Stimulated activated CD8-positive, alpha-beta memory T cell treated with anti-CD3 and anti-CD28 coated beads, Interleukin-12 subunit alpha, Interleukin-12 subunit beta, amount 100 ng/mL, for 24 hours (primary cell): ENCODE measurements at regions not wholly inside any gene's neighbourhood (a gene's known extent, or its start where the extent isn't known, plus 50 kb on each side); places are given as distances from the start of the nearest gene placed in this dataset.

Experiments used
- DNase-seq: peaks from one replicate; pipeline ENCODE4 v3.0.0-alpha.2; 2020; ENCODE audit errors: extremely low read depth

DNA sequence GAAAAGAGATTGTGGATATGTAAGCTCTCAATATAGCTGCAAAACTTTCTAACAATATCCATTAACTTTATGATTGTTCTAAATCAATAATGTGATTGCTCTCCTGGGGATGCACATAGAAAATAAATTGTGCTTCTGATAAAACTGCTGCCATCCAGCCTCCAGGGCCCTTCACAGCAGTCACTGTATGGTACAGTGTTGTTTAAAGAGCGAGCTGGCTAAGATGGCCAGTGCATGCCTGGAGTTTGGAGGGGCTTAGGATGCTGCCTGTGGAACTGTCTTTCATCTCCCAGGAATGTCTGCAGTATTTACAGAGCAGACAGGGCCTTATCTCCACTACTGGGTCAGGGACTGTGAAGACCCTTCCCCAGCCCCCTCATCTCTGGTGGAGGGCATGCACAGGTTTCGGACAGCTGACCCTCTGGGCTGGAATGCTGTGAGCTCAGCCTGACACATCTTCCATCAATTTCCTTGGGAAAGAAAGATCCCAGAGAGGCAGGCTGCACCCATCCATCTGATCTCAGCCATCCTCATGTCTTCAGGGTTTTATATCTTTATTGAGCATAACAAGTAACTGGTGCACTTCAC lies 137.0 kb downstream of the PLPP3 start:
- DNase-seq, result no peak

DNA sequence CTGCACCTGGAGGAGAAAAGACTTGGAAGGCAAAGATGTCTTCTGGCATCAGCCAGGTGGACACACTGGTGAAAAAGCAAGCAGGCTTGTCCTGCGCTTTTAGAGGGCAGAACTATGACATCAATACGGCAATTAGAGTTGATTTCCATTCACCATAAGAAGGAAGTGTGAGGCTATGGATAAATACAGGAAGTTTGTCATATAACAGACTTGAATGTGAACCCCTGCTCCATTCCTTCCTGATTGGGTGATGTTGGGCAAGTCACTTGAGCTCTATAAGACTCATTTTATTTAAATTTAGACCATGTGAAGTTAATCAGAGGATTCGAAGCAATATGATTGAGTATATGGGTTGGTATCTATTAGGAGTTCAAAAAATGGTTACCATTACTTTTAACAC lies 137.8 kb downstream of the PLPP3 start:
- no peak for DNase-seq

DNA sequence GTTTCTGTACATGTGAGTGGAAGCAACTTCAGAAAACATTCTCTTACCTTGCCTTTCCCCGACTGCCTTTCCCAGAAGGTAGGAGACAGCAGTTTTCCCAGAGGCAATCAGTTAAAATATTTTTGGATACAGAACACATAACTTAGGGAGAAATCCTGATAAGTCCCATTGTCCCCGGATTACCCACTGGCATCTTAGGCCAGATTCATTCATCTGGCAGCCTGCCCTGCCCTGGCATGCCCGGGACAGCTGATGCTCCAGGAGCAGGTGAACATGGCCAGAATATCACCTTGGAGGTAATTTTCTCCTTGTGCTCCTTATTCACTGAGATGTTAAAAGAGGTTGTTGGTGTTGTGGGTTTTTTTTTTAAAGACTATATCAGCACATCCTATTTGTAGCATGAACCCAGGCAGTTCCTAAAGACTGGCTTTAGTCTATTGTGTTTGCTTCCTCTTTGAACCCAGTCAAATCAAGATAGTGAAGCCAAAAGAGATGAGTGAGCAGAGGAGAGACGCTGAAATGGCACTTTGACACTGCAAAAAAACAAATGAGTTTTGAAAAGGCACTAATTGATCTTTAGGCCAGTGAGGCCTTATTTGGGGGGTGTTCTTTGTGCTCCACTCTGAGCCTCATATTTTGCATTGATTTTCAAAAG lies 139.6 kb downstream of the PLPP3 start:
- DNase-seq, result no peak

DNA sequence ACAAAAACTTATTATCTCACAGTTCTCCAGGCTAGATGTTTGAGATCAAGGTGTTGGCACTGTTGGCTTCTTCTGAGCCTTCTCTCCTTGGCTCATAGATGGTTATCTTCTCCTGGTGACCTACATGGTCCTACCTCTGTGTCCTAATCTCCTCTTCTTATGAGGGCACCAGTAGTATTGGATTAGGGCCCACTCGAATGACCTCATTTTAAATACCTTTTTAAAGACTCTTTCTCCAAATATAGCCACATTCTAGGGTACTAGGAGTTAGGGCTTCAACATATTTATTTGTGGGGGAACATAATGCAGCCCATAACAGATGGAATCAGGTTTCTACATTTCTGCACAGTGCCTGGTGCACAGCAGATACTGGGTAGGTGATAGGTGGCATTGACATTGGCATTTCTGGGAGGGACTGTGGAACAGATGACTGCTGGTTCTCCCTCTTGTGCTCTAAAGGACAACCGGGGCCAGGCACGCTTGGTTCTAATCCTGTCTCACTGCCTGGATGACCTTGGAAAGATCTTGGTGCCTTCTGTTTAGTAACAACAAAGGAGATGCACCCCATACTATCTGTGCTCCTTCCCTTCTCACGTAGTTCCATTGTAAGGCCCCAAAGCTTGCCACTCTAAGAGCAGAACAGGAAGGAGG lies 140.3 kb downstream of the PLPP3 start:
- no peak for DNase-seq

DNA sequence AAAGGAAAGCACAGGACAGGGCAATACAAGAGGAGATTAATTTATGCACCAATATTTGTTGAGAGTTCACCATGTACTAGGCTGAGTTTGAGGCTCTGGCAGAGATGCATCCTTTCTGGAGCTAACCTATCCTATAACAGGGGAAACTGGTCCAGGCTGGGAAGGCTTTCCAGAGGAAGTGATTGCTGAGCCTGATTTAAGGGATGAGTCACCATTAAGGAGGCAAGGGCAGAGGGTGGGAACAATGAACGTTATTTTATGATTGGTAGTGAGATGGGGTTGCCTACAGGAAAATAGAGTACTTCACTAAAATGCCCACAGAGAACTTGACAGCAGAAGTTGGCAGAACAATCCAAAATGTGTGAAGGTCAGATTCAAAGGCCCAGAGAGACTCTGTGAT lies 141.4 kb downstream of the PLPP3 start:
- DNase-seq, result no peak

DNA sequence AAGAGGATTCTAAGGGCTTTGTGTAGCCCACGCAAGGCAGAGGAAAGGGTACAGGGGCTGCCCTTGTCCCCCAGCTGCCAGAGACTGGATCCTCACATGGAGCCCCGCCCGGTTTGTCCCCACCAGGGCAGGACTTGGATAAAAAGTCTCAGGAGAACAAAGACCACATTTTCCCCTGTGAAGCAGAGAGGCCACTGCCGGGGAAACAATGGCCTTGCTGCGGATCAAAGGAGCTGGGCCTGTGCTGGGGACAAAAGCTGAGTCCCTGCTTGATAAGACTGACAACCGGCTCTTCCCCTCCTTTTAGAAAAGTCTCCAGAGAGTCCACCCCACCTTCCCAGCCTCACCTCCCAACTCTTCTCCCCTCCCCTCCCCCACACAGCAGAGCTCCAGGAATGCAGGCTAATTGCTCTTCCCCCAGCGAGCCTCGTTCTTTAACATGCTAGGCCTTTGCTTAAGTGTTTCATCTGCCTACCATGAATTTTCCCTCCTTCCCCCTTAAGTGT lies 142.4 kb downstream of the PLPP3 start:
- DNase-seq, result no peak

DNA sequence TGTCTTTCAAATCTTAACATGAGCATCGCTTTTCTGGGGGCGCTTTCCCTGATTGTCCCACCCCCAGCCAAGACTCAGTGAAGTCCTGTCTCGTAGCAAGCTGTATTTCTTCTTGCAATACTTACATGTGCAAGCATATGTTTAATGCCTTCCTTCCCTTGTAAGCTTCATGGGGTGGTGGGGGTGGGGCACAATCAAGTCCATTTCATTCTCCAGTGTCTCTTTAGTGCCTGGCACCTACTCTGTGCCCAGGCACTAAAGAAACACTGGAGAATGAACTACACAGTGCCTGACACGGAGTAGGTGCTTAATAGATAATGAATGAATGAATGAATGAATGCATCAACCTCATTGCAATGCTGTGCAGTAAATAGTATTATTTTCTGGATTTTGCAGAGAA lies 143.1 kb downstream of the PLPP3 start:
- DNase-seq, result no peak

DNA sequence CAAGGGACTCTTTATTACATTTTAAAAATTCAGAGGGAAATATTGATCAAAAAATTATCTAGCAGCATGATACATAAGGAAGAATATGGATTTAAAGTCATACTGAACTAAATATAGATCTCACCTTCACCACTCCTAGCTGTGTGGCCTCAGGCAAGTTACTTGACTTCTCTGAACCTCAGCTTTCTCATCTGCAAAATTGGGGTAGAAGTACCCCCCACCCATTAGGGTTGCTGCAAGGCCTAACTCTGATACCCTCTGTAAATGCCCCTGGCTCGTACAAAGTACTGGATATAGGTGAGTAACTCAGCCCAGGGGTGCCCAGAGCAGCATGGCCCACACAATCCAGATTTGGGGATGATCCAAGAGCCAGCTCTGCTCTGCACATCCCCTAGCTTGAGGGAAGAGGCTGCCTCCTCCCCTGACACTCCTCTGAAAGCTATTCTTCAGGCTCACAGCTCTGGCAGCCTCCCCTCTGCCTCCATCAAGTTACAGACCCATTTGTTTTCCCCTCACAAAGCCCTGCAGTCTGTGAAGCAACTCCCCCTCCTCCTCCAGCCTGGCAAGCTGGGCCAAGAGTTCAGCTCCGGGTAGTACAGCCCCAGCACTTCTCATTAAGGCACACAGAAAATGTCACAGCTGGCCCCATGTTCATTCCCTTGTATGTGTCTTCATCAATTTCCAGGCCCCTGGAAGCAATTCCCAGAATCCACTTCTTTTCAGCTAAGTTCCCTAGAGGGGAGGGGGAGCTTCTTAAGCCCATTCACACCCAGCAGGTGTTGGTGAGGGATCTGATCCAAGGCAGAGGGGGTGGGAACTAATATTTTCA lies 143.7 kb downstream of the PLPP3 start:
- DNase-seq, result no peak

DNA sequence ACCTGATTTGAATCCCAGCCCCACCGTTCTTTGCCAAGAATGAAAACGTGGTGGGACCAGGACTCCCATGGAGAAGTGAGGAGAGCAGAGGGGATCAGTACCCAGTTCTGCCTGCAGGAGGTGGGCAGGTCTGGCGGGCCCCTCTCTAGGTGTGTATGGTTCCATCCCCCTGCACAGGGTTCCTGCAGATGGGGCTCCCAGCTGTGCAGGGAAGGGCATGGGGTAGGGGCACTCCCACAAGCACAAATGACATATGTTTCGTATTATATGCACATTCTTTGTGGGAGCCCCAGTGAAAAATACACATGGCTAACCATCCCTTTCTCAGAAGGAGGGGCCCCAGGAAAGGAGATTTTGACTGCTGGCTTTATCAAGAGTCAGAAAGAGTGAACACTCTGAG lies 144.6 kb downstream of the PLPP3 start:
- no peak for DNase-seq

DNA sequence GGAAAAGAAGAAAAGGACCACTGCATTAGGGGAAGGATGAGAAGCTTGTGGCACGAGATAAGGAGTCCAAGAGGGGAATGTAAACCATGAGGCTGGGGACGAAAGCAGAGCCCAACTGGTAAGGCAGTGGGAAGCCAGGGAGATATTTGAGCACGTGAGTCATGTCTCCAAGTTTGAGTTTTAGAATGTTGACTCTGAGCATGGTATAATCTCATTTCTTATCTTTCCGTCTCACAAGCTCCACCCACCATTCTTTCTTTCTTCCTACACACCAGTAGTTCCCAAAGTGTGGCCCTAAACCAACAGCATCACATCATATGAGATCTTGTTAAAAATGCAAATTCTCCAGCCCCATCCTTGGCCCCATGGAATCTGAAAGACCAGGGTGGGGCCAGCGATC lies 145.3 kb downstream of the PLPP3 start:
- no peak for DNase-seq

DNA sequence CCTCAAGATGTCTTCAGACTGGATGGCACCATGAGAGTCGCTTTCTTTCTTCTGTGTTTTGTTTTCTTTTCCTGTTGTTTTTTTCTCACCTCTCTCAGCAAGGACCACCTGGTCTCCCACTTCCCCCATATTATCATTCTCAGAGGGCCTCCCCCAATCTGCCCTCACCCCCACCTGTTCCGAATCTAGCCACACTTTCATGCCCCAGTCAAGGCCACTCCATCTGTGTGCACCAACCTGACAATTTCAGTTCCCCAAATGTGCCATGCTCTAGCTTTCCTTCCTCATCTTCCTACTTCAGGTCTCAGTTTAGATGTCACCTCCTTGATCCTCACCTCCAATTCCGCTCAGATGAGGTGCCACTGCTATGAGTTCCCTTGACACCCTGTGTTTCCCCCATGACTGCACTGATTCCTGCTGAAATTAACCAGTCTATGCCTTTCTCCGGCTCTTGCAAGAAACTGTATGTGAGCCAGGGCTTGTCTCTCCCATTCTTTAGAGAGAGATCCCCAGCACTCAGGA lies 146.2 kb downstream of the PLPP3 start:
- DNase-seq, result no peak

DNA sequence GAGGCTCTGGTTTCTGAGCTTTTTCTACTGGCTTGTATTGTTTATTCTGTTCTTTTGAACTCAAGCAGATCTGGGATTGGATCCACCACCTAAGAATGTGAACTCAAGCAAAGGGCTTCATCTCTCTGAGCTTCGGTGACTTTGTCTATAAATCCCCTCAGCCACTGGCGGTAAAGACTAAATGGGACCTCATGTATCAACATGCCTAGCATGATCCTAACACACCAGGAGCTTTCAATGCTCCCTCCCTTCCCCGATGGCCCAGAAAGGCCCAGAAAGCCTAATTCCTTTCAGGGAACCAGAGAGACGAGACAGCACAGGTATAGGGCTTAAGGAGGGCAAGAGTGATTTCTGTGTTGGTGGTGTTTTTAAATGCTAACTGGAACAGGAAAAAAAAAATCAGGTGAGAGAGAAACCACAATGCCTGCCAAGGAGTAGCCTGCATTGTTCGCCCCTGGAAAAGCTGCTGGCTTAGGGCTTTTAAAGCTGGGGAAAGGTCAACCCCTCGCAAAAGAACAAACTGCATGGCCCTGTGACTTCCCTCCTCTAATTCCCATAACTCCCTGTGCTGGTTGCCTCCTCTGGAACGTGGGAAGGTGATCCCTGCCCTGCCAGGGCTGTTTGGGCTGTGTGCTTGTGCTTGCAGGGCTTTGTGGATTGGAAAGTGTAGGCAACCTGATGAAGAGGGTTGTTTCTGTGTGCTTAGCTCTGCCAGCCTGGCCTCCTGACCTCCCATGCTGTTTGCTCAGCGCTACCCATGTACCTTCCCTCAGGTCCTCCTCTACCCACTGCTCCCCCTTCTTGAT lies 147.0 kb downstream of the PLPP3 start:
- no peak for DNase-seq

DNA sequence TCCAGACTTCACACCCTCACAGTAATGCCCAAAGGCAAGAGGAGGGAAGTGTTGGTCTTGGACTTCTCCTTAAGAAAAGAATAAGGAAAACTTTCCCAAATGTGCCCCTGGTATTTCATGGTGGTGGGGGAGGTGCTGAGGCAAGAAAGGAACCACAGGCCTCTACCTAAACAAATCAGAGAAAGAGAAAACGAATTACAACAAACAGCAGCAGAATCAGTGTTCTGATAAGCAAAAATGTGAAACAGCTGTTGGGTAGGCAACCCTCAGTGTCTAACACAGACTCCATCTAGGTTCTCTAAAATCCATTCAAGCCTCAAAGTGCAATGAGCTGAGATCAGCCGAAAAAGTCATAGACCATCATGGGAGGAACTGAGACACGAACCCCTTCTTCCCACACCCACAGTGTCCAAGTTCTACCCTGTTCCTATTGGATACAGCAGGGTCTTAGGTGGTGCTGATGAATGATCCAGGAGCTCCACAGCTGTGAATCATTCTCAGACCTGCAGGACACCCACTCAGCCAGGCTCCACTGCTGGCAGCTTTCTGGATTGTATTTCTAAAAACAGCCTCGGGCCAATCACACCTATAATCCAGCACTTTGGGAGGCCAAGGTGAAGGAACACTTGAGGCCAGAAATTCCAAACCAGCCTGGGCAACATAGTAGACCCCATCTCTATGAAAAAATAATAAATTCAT lies 149.1 kb downstream of the PLPP3 start:
- DNase-seq, result no peak

DNA sequence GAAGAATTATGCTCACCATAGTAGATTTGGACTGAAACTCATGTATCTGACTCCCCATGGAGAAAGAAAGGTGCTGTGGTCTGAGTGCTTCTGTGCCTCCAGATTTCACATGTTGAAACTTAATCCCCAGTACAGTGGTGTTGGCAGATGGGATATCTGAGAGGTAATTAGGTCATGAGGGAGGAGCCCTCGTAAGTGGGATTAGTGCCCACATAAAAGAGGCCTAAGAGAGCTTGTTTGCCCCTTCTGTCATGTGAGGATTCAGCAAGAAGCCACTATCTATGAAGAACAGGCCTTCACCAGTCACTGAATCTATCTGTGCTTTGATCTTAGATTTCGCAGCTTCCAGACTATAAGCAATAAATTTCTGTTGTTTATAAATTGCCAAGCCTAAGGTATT lies 150.1 kb downstream of the PLPP3 start:
- no peak for DNase-seq

DNA sequence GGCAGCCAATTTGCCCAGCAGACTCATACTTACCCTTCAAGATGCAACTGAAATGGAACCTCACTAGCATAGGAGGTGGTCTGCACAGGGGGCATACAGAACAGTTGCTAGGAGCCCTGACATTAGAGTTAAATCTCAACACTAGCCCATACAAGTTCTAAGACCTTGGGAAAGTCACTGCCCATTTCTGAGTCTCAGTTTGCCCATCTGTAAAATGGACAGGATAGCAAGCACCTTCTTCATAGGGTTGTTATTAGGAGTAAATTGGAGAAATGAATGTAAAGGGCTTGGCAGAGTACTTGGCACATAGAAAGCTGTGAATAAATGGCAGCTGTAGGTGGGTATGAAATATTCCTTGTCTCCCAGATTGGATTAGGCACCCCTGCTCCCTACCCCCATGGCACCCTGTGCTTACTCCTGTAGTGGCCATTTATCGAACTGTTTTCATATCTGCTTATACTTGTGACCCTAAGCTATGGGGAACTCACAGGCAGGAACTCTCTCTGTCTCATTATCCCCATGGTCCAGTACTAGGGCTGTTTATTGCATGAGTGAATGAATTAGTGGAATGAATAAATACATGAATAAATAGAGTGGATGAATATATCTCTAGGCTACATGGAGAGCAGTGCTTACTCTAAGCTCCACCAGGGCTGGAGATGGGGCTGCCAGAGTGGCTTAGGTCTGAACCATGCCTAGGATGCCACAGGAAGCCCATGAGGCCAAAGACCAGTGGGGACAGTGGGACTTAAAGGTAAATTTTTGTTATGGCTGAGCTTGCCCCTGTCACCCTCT lies 152.6 kb downstream of the PLPP3 start:
- DNase-seq, result no peak

DNA sequence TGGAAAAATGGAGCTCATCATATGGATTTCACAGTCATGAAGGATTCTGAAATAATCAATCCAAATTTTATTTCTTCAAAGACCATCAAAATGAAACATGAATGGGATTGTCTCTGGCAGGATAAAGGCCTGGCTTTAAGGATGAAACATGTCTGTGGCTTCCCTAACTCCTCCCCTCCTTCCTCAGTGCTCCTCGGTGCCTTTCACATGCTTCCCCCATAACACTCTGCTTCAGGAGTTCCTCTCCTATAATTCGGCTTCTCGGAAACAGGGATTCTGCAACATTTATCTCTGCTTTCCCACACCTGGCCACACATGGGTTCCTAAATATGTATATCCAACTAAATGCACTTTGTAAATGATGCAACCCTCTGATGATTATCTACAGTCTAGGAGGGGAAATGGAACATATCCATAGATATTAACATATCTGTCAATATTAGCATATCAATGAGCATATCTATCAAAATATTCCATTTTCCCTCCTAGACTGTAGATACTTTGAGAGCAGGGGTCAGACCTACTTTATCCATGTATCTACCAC lies 153.8 kb downstream of the PLPP3 start:
- no peak for DNase-seq

DNA sequence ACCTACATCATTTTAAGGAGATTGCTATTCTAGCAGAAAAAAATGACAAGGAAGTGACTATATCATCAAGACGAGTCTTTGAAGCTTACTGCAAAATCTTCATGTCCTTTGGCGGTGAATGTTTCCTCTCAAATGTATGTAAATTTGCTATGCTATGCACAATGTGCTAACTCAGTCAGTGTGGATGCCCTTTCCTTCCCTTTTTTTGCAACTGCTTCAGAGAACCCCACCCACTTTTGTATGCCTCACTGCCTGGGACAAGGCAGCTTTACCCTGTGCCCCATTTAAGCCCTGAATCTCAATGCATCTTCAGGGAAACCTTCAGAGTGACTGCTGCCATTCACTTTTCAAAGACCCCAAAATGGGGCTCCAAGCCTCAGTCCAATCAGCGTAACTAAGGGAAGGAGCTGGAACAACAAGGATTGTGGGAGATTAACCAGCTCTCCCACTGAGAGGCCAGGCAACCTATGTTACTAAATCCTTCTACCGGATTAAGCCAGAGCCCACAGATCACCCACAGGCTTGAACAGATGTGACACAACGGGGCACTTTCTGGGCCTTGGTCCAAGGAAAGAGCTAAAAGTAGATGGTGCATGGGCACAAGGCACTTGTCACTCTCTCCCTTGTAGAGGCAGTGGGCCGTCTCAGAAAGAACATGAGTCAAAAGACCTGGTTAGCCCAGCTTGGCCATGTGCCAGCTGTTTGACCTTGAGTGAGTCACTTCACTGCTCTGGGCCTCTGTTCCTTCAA lies 154.4 kb downstream of the PLPP3 start:
- no peak for DNase-seq

DNA sequence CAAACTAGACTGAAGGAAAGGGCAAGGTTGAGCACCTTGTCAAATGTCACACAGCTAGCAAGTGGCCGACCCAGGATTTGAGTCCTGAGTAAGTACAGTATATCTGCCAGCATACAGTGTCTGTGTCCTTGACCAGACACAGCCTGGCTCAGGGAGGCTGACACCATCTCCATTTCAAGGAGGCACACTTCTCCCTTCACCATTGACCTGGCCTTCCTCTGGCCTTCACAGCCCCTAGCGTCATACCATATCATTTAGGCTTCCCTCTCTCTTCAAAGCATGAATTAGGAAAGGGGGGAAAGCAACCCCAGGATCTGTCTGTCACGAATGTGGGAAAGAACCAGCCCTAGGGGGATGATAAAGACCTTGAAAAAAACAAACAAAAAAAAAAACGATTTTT lies 155.6 kb downstream of the PLPP3 start:
- DNase-seq, result no peak

DNA sequence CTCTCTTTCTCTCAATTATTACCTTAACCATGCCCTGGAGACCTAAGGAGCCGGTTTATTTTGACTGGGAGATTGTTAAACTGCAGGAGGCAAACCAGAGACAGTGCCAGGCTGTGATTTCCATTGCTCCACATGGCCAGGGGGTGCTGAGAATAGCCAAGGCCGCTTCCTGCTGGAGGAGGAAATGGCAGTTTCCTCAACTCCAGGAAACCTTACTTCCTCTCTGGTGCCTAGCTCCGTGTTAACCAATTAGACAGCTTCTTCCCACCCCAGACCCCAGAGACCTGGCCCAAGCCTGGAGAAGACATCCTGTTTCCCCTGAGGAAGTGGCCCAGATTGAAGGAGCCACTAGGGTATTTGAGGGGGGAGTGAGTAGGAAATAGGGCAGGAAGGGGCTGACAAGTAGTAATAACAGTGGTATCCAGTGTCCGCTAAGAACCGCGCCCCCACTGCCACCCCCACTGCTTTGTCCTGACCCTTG lies 161.2 kb downstream of the PLPP3 start:
- DNase-seq, result no peak
